Right hindlimb (tissue), 1 donor: ENCODE measurements at regions not wholly inside any gene's neighbourhood (a gene's known extent, or its start where the extent isn't known, plus 50 kb on each side); places are given as distances from the start of the nearest gene placed in this dataset.
"Not testable (repeated sequence)": the region's sequence is repeated elsewhere in the genome, so short reads cannot be mapped to it uniquely, and the experiment has no call there.

ENCODE experiments used
- DNase-seq: peaks from one replicate; pipeline ENCODE4 v3.0.0-alpha.2; 2018

- DNase-seq, result no peak
Measured at GRCh38 chr3:177689869-177690268, 492.6 kb upstream of the TBL1XR1 start.

DNA sequence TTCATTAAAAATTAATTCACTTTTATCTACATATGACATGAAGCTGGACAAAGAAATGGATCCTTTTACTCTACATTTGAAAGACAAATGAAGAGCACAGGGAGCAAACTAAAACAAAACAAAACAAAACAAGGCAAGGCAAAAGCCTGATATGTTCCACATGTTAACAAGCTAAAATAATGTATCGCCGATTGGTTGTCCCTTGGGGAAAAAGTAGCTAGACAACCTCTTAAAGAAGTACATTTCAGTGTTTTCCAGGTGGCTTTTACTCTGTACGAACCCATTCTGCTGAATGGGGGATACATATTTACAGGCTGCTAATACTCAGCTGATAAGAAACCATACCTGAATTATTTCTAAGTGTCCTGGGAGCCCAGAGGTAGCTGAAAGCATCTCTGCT is 493.0 kb upstream of the TBL1XR1 start:
- no peak for DNase-seq

DNA sequence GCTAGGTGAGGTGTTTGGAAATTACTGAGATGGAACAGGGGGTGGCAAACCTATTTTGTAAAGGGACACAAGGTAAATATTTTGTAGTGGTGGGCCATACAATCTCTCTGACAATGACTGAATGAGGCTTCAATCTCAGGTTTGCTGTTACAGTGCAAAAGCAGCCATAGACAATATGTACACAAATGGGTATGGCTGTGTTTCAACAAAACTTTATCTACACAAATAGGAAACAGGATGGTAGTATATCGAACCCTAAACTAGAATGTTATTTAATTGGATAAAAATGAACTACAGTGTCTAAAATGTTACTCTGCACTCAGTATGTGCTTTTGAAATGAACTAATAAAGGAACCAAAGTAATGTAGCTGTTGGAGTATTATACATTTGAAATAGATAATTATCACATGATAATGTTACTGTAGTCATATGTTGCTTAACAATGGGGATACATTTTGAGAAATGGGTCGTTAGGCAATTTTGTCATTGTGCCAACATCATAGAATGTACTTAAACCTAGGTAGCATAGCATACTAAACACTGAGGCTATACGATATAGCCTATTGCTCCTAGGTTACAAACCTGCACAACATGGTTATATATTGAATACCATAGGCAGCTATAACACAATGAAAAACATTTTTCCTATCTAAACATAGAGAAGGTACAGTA is 495.2 kb upstream of the TBL1XR1 start:
- no peak for DNase-seq

DNA sequence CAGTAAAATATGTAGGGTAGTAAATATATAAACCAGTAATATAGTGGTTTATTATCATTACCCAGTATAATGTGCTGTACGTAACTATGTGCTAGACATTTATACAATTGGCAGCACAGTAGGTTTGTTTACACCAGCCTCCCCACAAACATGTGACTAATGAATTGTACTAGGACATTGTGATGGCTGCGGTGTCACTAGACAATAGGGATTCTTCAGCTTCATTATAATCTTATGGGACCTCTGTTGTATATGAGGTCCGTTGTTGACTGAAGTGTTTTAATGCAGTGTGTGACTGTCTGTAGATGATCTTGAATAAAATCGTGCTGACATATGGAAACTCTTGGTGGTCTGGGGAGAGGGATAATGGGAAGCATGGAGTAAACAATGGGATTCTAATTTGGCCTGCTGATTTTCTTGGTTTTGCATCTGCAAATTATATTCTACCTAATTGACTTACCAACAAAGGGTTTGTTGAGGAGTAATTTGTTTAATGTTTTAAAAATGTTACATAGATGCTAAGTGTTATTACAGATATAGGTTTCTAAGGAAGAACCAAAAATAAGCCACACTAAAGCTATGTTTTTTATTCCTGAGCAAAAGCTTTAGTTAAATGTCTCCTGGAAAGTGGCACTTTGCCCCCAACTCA is 496.5 kb upstream of the TBL1XR1 start:
- no peak for DNase-seq

DNA sequence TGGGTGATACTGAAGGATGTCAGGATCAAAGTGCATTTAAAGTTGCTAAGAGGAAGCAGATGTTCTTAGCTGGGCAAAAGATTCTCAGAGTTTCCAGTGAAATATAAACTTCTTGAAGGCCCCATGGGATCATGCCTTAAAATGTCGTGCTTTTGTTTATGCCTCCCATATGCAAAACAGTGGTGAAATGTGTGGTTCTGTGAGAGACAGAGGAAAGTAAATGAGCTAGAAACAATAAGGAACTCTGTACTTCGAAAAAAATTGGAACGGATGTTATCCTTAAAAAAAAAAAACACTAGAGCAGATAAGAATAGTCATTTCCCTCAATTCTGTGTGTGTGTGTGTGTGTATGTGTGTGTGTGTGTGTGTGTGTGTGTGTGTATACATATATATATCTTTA is 497.0 kb upstream of the TBL1XR1 start:
- no peak for DNase-seq

DNA sequence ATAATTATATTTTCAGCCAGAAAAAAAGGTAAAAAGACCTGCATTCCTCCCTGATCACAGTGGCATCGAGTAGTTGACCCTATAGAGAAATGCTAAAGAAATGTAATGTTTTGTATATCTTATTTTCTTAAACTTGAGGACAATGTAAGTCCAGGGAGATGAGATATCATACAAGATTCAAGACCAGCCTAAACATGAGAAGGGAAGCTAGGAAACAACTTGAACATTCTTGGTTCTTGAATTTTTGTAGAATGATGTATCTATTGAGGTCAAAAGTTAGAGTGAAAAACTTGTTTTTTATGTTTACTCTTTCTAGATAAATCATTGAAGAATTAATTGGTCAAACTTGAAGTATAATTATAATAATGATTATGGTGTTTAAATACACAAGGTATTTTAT is 497.7 kb upstream of the TBL1XR1 start:
- DNase-seq, result no peak

DNA sequence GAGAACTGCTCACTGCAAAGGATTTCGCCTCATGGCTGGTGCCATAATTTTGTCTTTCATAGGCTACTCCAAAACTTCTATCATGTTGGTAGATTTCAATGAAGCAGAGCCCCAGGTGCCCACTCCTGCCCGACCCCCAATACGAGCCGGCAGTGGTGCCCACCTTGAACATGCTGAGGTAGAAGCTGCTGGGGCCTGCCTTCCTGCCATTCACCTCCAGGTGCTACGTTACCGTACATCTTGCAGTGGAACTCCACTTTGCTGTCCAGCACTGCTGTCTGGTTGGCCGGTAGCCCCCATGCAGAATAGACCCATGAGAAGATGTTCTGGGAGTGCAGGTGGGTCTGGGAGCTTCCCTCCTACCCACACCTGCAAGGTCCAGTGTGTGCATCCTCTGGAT is 502.8 kb upstream of the TBL1XR1 start:
- no peak for DNase-seq

- DNase-seq, result no peak
Measured at GRCh38 chr3:177703788-177704187, 506.5 kb upstream of the TBL1XR1 start.

- DNase-seq, result peak; percentile 73
Measured at GRCh38 chr3:177705976-177706823, 508.9 kb upstream of the TBL1XR1 start.

- DNase-seq, result not testable (repeated sequence)
Measured at GRCh38 chr3:177709470-177709869, 512.2 kb upstream of the TBL1XR1 start.

- DNase-seq, result no peak
Measured at GRCh38 chr3:177710506-177710905, 513.2 kb upstream of the TBL1XR1 start.

GRCh38 chr3:177711637-177712036 is 514.4 kb upstream of the TBL1XR1 start:
- no peak for DNase-seq

- DNase-seq, result no peak
Measured at GRCh38 chr3:177713928-177714900, 516.9 kb upstream of the TBL1XR1 start.

- no peak for DNase-seq
Measured at GRCh38 chr3:177714945-177715344, 517.7 kb upstream of the TBL1XR1 start.

- no peak for DNase-seq
Measured at GRCh38 chr3:177715980-177716379, 518.7 kb upstream of the TBL1XR1 start.

GRCh38 chr3:177720927-177721326 is 523.6 kb upstream of the TBL1XR1 start:
- DNase-seq, result not testable (repeated sequence)

DNA sequence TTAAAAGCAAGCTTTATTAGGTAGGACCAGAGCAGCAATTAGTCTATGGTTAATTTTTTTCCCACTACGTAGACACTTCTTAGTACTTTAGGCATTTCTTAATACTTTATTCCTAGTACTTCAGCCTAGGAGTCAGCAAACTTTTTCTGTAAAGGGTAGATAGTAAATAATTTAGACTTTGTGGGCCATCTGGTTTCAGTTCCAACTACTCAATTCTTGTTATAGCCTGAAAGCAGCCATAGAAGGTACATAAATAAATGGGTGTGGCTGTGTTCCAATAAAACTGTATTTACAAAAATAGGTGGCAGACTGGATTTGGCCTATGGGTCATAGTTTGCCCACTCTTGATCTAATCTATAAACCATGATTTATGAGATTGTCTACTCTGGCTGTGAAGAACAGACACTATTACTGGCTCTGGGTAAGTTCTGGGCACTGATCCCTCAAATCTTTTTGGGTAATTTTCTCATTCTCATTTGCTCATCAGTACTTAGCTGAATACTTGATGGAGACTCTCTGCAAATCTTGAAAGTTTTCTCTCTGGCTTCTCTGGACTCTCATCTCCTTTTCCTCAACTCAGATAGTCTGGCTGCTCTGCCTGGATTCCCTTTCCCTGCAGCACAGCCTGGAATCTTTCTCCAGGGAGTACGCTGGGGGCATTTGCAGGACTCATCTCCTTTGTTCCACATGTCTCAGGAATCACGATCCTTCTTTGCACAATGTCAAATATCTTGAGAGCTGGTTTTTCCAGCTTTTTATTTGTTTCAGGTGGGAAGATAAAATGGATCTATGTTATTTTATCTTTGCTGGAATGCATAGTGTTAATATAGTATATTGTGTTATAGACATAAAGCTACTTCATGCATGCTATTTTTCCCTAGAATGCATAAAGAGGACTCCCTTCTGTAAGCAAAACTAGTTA is 524.8 kb upstream of the TBL1XR1 start:
- DNase-seq, result no peak

- peak; percentile 73 for DNase-seq
Measured at GRCh38 chr3:177724020-177724638, 526.8 kb upstream of the TBL1XR1 start.

DNA sequence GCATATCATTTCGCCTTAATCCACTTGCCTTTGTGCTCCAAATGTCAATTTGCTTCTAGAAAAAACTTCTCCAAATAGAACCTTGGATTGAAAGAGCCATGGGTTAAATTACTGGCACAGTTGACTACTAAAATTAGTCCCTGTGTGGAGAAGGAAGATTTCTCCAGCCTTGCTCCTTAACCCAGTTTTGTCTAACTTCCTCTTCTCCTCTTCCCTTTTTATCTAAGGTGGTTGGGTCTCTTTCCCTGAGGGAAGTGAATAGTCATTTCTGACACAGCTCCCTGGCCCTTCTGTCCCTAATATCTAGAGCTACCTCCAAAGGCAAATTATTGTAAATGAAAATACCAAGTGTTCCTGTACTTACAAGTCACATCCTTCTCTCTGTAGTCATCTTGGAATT is 527.9 kb upstream of the TBL1XR1 start:
- DNase-seq, result no peak

DNA sequence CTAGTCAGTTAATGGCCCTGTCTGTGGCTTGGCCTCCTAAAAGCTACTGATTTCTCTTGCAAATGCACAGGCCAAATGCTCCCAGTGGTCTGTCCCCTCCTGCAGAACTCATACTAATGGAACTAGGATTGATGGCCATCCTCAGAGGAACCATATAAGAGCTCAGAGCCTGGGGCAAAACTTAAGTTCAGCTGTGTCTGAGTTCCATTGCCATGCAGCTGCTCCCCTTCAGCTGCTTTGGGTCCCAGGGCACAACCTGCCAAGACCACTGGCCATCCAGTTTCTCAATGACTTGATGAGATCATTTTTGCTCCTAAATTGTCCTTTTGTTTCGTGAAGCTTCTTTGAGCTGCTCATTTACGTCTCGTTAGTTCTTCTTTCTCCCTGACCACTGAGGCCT is 529.5 kb upstream of the TBL1XR1 start:
- DNase-seq, result no peak
